H1 (cell line): ENCODE measurements at regions not wholly inside any gene's neighbourhood (a gene's known extent, or its start where the extent isn't known, plus 50 kb on each side); places are given as distances from the start of the nearest gene placed in this dataset.

Experiments used
- CTCF ChIA-PET: fragments of 300-600 bp; sonication (Branson Sonifier 250); formaldehyde crosslinking; loops from one replicate; lab custom pipeline; 2021; ENCODE audit not compliant: partially characterized antibody; lab: Charles Lee
- POLR2A ChIA-PET: fragments of 300-600 bp; sonication (Branson Sonifier 250); formaldehyde crosslinking; loops from one replicate; lab custom pipeline; 2021; ENCODE audit warnings: inconsistent platforms; ENCODE audit not compliant: partially characterized antibody; lab: Charles Lee
- DNase-seq, 2 experiments: peaks; one replicate each; pipeline versions ENCODE4 v3.0.0 to v3.0.0-alpha.2; 2010 to 2022; ENCODE audit warnings: low spot score in 2 of 2, low read depth in 1 of 2, mixed read lengths in 1 of 2
- FAIRE-seq: peaks from 2 replicates; lab custom pipeline; 2011; peaks lifted over from hg19 to GRCh38; lab: Jason Lieb, UNC
- H2AFZ ChIP-seq: 2 replicates; pipeline ENCODE4 v1.8.1; 2012; ENCODE audit warnings: low read length, inconsistent platforms
- H2AK5ac ChIP-seq: 2 replicates; pipeline ENCODE4 v1.6.1; 2013; ENCODE audit warnings: low read depth, low read length
- H2BK120ac ChIP-seq: replicated peaks from 2 replicates; pipeline ENCODE3; 2013; ENCODE audit warnings: low read depth, low read length, inconsistent platforms
- H2BK12ac ChIP-seq: 2 replicates; pipeline ENCODE4 v1.6.1; 2013; ENCODE audit warnings: low read depth, low read length
- H2BK15ac ChIP-seq: 2 replicates; pipeline ENCODE4 v1.6.1; 2013; ENCODE audit warnings: low read length
- H2BK20ac ChIP-seq: 2 replicates; pipeline ENCODE4 v1.6.1; 2013; ENCODE audit warnings: low read length
- H2BK5ac ChIP-seq: 2 replicates; pipeline ENCODE4 v1.6.1; 2013; ENCODE audit warnings: low read depth, low read length
- H3K14ac ChIP-seq: 2 replicates; pipeline ENCODE4 v1.6.1; 2013; ENCODE audit warnings: inconsistent platforms; ENCODE audit not compliant: insufficient read length
- H3K18ac ChIP-seq: 2 replicates; pipeline ENCODE4 v1.6.1; 2013; ENCODE audit warnings: low read length; ENCODE audit errors: extremely low read depth
- H3K23ac ChIP-seq: 2 replicates; pipeline ENCODE4 v1.6.1; 2013; ENCODE audit warnings: inconsistent platforms; ENCODE audit not compliant: insufficient read length
- H3K23me2 ChIP-seq: 2 replicates; pipeline ENCODE4 v1.6.1; 2013; ENCODE audit warnings: low read depth, low read length
- H3K27ac ChIP-seq: 2 replicates; pipeline ENCODE4 v1.6.1; 2011; ENCODE audit warnings: low read depth, low read length, inconsistent platforms
- H3K27me3 ChIP-seq, 4 experiments: replicated peaks in 1 of 4; 1 replicate in 1 of 4; 2 replicates in 3 of 4; pipeline versions ENCODE4 v1.6.1 to v1.8.1; 2011 to 2013; ENCODE audit warnings: low read length in 3 of 4, mild to moderate bottlenecking in 3 of 4, inconsistent platforms in 2 of 4, mixed read lengths in 2 of 4, moderate library complexity in 1 of 4; ENCODE audit not compliant: control insufficient read depth in 3 of 4, insufficient read depth in 3 of 4; ENCODE audit errors: extremely low read depth in 1 of 4
- H3K36me3 ChIP-seq, 4 experiments: 2 replicates each; pipeline versions ENCODE4 v1.6.1 to v1.8.1; 2011 to 2013; ENCODE audit warnings: mild to moderate bottlenecking in 4 of 4, low read length in 3 of 4, moderate library complexity in 2 of 4, control low read depth in 1 of 4, inconsistent platforms in 1 of 4; ENCODE audit not compliant: insufficient read depth in 4 of 4, control insufficient read depth in 2 of 4
- H3K4ac ChIP-seq: replicated peaks from 2 replicates; pipeline ENCODE3; 2013; ENCODE audit warnings: low read length, low read depth, mixed read lengths, inconsistent platforms; ENCODE audit not compliant: insufficient read length
- H3K4me1 ChIP-seq, 4 experiments: replicated peaks in 1 of 4; 1 replicate in 1 of 4; 2 replicates in 3 of 4; pipeline versions ENCODE4 v1.6.1 to v1.8.1; 2011 to 2013; ENCODE audit warnings: low read length in 3 of 4, inconsistent platforms in 2 of 4, mixed read lengths in 1 of 4; ENCODE audit not compliant: insufficient read depth in 4 of 4, control insufficient read depth in 3 of 4
- H3K4me2 ChIP-seq, 2 experiments: 2 replicates each; pipeline versions ENCODE4 v1.6.1 to v1.8.1; 2011 to 2013; ENCODE audit warnings: low read depth in 2 of 2, low read length in 2 of 2, control low read depth in 1 of 2, inconsistent platforms in 1 of 2, mild to moderate bottlenecking in 1 of 2; ENCODE audit not compliant: insufficient read depth in 1 of 2
- H3K4me3 ChIP-seq, 4 experiments: fragments of 200-600, 300-600 bp in 1 of 4; sonication (generic), shearing (Covaris generic), sonication (Bioruptor Twin) in 1 of 4; 2 replicates each; pipeline versions ENCODE4 v1.5.1 to v1.8.1; 2011 to 2016; ENCODE audit warnings: low read length in 4 of 4, low read depth in 3 of 4, control low read depth in 2 of 4, inconsistent platforms in 2 of 4, mild to moderate bottlenecking in 2 of 4, mixed read lengths in 1 of 4, moderate library complexity in 1 of 4; ENCODE audit not compliant: insufficient read depth in 2 of 4; ENCODE audit errors: extremely low read depth in 1 of 4
- H3K56ac ChIP-seq: replicated peaks from 2 replicates; pipeline ENCODE3; 2013; ENCODE audit warnings: low read depth, mild to moderate bottlenecking, mixed read lengths, low read length, inconsistent platforms; ENCODE audit not compliant: insufficient read length
- H3K79me1 ChIP-seq: 2 replicates; pipeline ENCODE4 v1.6.1; 2013; ENCODE audit warnings: low read depth, low read length, control low read depth
- H3K79me2 ChIP-seq, 2 experiments: 2 replicates each; pipeline versions ENCODE4 v1.6.1 to v1.8.1; 2012 to 2013; ENCODE audit warnings: low read length in 2 of 2, mild to moderate bottlenecking in 2 of 2, inconsistent platforms in 1 of 2; ENCODE audit not compliant: insufficient read depth in 2 of 2, control insufficient read depth in 1 of 2
- H3K9ac ChIP-seq, 4 experiments: replicated peaks in 1 of 4; 1 replicate in 1 of 4; 2 replicates in 3 of 4; pipeline versions ENCODE4 v1.6.1 to v1.8.1; 2011 to 2013; ENCODE audit warnings: low read depth in 3 of 4, low read length in 3 of 4, control low read depth in 2 of 4, mild to moderate bottlenecking in 2 of 4, moderate library complexity in 2 of 4, inconsistent platforms in 1 of 4; ENCODE audit errors: extremely low read depth in 1 of 4
- H3K9me3 ChIP-seq, 2 experiments: 2 replicates each; pipeline versions ENCODE4 v1.6.1 to v1.8.1; 2012 to 2013; ENCODE audit warnings: mild to moderate bottlenecking in 2 of 2, moderate library complexity in 2 of 2, control low read depth in 1 of 2, inconsistent platforms in 1 of 2, low read depth in 1 of 2, low read length in 1 of 2, mixed read lengths in 1 of 2; ENCODE audit not compliant: insufficient read depth in 2 of 2
- H4K20me1 ChIP-seq, 2 experiments: replicated peaks in 1 of 2; 2 replicates each; pipeline versions ENCODE3 to v1.8.1; 2011 to 2013; ENCODE audit warnings: inconsistent platforms in 2 of 2, low read length in 2 of 2, mild to moderate bottlenecking in 1 of 2; ENCODE audit not compliant: insufficient read depth in 2 of 2, control insufficient read depth in 1 of 2
- H4K5ac ChIP-seq: 2 replicates; pipeline ENCODE4 v1.6.1; 2013; ENCODE audit warnings: low read length, low read depth, mixed read lengths, inconsistent platforms; ENCODE audit not compliant: insufficient read length
- H4K8ac ChIP-seq: 2 replicates; pipeline ENCODE4 v1.8.0; 2013; ENCODE audit warnings: mild to moderate bottlenecking, moderate library complexity, low read length, inconsistent platforms; ENCODE audit not compliant: insufficient read depth; ENCODE audit errors: extremely low read depth
- H4K91ac ChIP-seq: replicated peaks from 2 replicates; pipeline ENCODE3; 2013; ENCODE audit warnings: low read length, mixed read lengths, inconsistent platforms; ENCODE audit not compliant: insufficient read length
- ASH2L ChIP-seq: fragments of 200-600, 300-600 bp; sonication (generic); IDR thresholded peaks from one replicate; pipeline ENCODE4 v1.7.1; 2017; ENCODE audit warnings: low read length
- ATF2 ChIP-seq: IDR thresholded peaks from 2 replicates; pipeline ENCODE4 v1.6.1; 2012; ENCODE audit warnings: low read length, inconsistent platforms
- CTCF ChIP-seq, 3 experiments: IDR thresholded peaks; 1 replicate in 2 of 3; 2 replicates in 1 of 3; pipeline versions ENCODE4 v1.5.1 to v1.6.1; 2011; ENCODE audit warnings: low read length in 3 of 3, mild to moderate bottlenecking in 3 of 3, inconsistent platforms in 2 of 3, low read depth in 1 of 3, moderate library complexity in 1 of 3; ENCODE audit not compliant: insufficient read depth in 1 of 3; ENCODE audit errors: control extremely low read depth in 1 of 3
- HDAC2 ChIP-seq, 2 experiments: fragments of 300-600 bp in 1 of 2; sonication (generic) in 1 of 2; IDR thresholded peaks; 2 replicates each; pipeline ENCODE4 v1.6.1; 2011 to 2012; ENCODE audit warnings: low read depth in 2 of 2, low read length in 2 of 2, mild to moderate bottlenecking in 2 of 2, moderate library complexity in 2 of 2, borderline replicate concordance in 1 of 2, inconsistent platforms in 1 of 2
- KDM5A ChIP-seq: fragments of 200-600 bp; IDR thresholded peaks from 2 replicates; pipeline ENCODE4 v1.7.1; 2012; ENCODE audit warnings: mild to moderate bottlenecking, low read length, inconsistent platforms, mixed read lengths
- MAX ChIP-seq: IDR thresholded peaks from 2 replicates; pipeline ENCODE4 v1.6.1; 2012; ENCODE audit warnings: inconsistent platforms
- SAP30 ChIP-seq: fragments of 300-600 bp; sonication (generic); IDR thresholded peaks from 2 replicates; pipeline ENCODE4 v1.7.1; 2012; ENCODE audit warnings: low read length, moderate library complexity, mild to moderate bottlenecking, inconsistent platforms; ENCODE audit not compliant: insufficient read depth, insufficient replicate concordance
- SP2 ChIP-seq: IDR thresholded peaks from 2 replicates; pipeline ENCODE4 v1.6.1; 2012; ENCODE audit warnings: mild to moderate bottlenecking, low read length, inconsistent platforms
- SRF ChIP-seq: IDR thresholded peaks from 2 replicates; pipeline ENCODE4 v1.6.1; 2011; ENCODE audit warnings: mild to moderate bottlenecking, low read depth, low read length, moderate library complexity
- WGBS, 2 experiments: shearing (Covaris generic) in 1 of 2; methylation state at CpG; one replicate each; pipeline versions ENCODE4 v1.1.6 to v1.1.7; 2013 to 2015; ENCODE audit warnings: low lambda C conversion rate in 2 of 2, mixed read lengths in 2 of 2, inconsistent platforms in 1 of 2, low coverage in 1 of 2, missing lambda C conversion rate in 1 of 2; ENCODE audit not compliant: insufficient replicate concordance in 2 of 2, insufficient coverage in 1 of 2, insufficient read length in 1 of 2; ENCODE audit errors: extremely low coverage in 1 of 2, missing lambda C conversion rate in 1 of 2; 5-methylcytosine and 5-hydroxymethylcytosine counted together

- no peaks in the 10 kb centered on the region for H3K36me3 ChIP-seq
- WGBS, 2 experiments = 100% methylated on average over 1 of the region's 1 CpG; no CpG with 5 or more reads in 1 of the 2 experiments
- H3K79me1 ChIP-seq = no peaks in the 10 kb centered on the region
- no peak overlapping the region for H2AFZ ChIP-seq
- H2BK12ac ChIP-seq = no peak overlapping the region
- H3K4me1 ChIP-seq = no peaks in the 10 kb centered on the region
- CTCF ChIA-PET = no interaction called here
- H3K4me3 ChIP-seq = no peak overlapping the region
- POLR2A ChIA-PET = no interaction called here
- H2BK20ac ChIP-seq = no peak overlapping the region
- H4K20me1 ChIP-seq = no peaks in the 10 kb centered on the region
- no peak overlapping the region for H3K18ac ChIP-seq
- no peak overlapping the region for H3K9ac ChIP-seq
- H3K9me3 ChIP-seq = no peaks in the 10 kb centered on the region
- no peaks in the 10 kb centered on the region for H3K79me2 ChIP-seq
- no peak for DNase-seq
- H2BK5ac ChIP-seq = no peak overlapping the region
- FAIRE-seq = no peak
- no peak overlapping the region for H3K4ac ChIP-seq
- H3K56ac ChIP-seq = no peak overlapping the region
- no peak overlapping the region for H3K4me2 ChIP-seq
- no peak overlapping the region for H2BK15ac ChIP-seq
- no peaks in the 10 kb centered on the region for H3K23me2 ChIP-seq
- no peak overlapping the region for H3K27ac ChIP-seq
- H4K5ac ChIP-seq = no peak overlapping the region
- no peak overlapping the region for H2BK120ac ChIP-seq
- no peak overlapping the region for H4K8ac ChIP-seq
- H2AK5ac ChIP-seq = no peak overlapping the region
- no peak overlapping the region for H3K23ac ChIP-seq
- no peaks in the 10 kb centered on the region for H3K27me3 ChIP-seq
- no peak overlapping the region for H3K14ac ChIP-seq
- no peak overlapping the region for H4K91ac ChIP-seq
- TF ChIP-seq HDAC2 (IDR thresholded peaks at IDR 0.05; ENCODE audit: borderline replicate concordance in 1 of 2, low read depth in 2 of 2, low read length in 2 of 2) (no peak), CTCF (IDR thresholded peaks at IDR 0.05; ENCODE audit: control extremely low read depth in 1 of 3, insufficient read depth in 1 of 3, low read depth in 1 of 3, low read length in 3 of 3) (no peak), KDM5A (no peak), ATF2 (no peak), SP2 (no peak), SRF (no peak), MAX (no peak), SAP30 (no peak), ASH2L (no peak)
These were observed 54.9 kb upstream of the TMEM108 start for GRCh38 chr3:132983143-132983770.
